Endodermal cell (in vitro differentiated cells): ENCODE measurements at regions not wholly inside any gene's neighbourhood (a gene's known extent, or its start where the extent isn't known, plus 50 kb on each side); places are given as distances from the start of the nearest gene placed in this dataset.

Experiments used
- DNase-seq: peaks from one replicate; pipeline ENCODE4 v3.0.0-alpha.2; 2017
- H3K27ac ChIP-seq: 2 replicates; pipeline ENCODE4 v1.5.1; 2013; ENCODE audit warnings: mild to moderate bottlenecking, low read depth, low read length, moderate library complexity
- H3K27me3 ChIP-seq: 2 replicates; pipeline ENCODE4 v1.6.1; 2013; ENCODE audit warnings: mild to moderate bottlenecking, low read length, moderate library complexity; ENCODE audit not compliant: insufficient read depth, control insufficient read depth, poor library complexity, severe bottlenecking
- H3K36me3 ChIP-seq: 2 replicates; pipeline ENCODE4 v1.7.0; 2013; ENCODE audit warnings: mild to moderate bottlenecking, low read length, moderate library complexity; ENCODE audit not compliant: control insufficient read depth, insufficient read depth
- H3K4me1 ChIP-seq: one replicate; pipeline ENCODE4 v1.7.0; 2013; ENCODE audit warnings: low read length; ENCODE audit not compliant: control insufficient read depth, insufficient read depth
- H3K4me3 ChIP-seq: 2 replicates; pipeline ENCODE4 v1.5.1; 2013; ENCODE audit warnings: mild to moderate bottlenecking, low read length, moderate library complexity
- H3K9ac ChIP-seq: 2 replicates; pipeline ENCODE4 v1.6.1; 2013; ENCODE audit warnings: mild to moderate bottlenecking, low read length, moderate library complexity; ENCODE audit not compliant: poor library complexity, severe bottlenecking; ENCODE audit errors: extremely low read depth
- H3K9me3 ChIP-seq: 2 replicates; pipeline ENCODE4 v1.6.1; 2013; ENCODE audit warnings: mild to moderate bottlenecking, low read length, moderate library complexity; ENCODE audit not compliant: control insufficient read depth
- H3K27ac Mint-ChIP-seq: 2 replicates; pipeline ENCODE4 v1.8.0; 2020; ENCODE audit warnings: mixed read lengths
- H3K27me3 Mint-ChIP-seq: 2 replicates; pipeline ENCODE4 v1.8.0; 2021; ENCODE audit warnings: mild to moderate bottlenecking, mixed read lengths; ENCODE audit not compliant: insufficient read depth
- H3K36me3 Mint-ChIP-seq: 2 replicates; pipeline ENCODE4 v1.8.0; 2020; ENCODE audit warnings: low read depth, mixed read lengths
- H3K4me1 Mint-ChIP-seq: 2 replicates; pipeline ENCODE4 v1.8.0; 2020; ENCODE audit warnings: mixed read lengths
- H3K4me3 Mint-ChIP-seq: 2 replicates; pipeline ENCODE4 v1.8.0; 2020; ENCODE audit warnings: mild to moderate bottlenecking, moderate library complexity, mixed read lengths
- H3K9me3 Mint-ChIP-seq: 2 replicates; pipeline ENCODE4 v1.8.0; 2020; ENCODE audit warnings: mild to moderate bottlenecking, mixed read lengths
- WGBS, 2 experiments: methylation state at CpG; one replicate each; pipeline versions ENCODE4 v1.1.5 to v1.1.7; 2013; ENCODE audit warnings: missing lambda C conversion rate in 2 of 2, mixed read lengths in 1 of 2; ENCODE audit not compliant: insufficient coverage in 1 of 2, insufficient read length in 1 of 2; 5-methylcytosine and 5-hydroxymethylcytosine counted together
- TF ChIP-seq, protein P1 (sequence below): fragments of 200-600 bp; sonication (generic); conservative IDR thresholded peaks from 2 replicates; pipeline ENCODE4 v1.5.0; 2021; ENCODE audit warnings: antibody characterized with exemption, mild to moderate bottlenecking

DNA sequence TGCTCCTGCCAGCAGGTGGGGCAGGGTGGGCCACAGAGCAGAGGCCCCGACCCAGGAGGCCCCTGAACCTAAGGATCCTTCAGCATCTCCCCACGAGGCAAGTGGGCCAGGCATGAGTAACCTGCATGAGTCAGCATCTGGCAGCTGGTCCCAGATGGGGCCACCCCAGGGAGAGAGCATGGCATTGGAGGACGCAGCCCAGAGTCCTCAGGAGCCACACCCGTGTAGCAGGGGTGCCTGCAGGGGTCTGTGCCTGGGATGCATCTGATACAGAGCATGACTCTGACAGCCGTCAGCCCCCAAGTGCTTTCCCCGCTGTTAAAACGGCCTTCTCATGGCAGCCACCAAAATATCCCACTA, 185.6 kb upstream of the SALL3 start:
- H3K27ac Mint-ChIP-seq = no peak overlapping the region
- Histone ChIP-seq H3K36me3 (no peaks in the 10 kb centered on the region), H3K4me1 (no peaks in the 10 kb centered on the region), H3K27ac (no peak overlapping the region), H3K27me3 (no peaks in the 10 kb centered on the region), H3K9ac (no peak overlapping the region), H3K9me3 (no peaks in the 10 kb centered on the region), H3K4me3 (no peak overlapping the region)
- no peak overlapping the region for H3K4me3 Mint-ChIP-seq
- TF ChIP-seq, protein P1, sequence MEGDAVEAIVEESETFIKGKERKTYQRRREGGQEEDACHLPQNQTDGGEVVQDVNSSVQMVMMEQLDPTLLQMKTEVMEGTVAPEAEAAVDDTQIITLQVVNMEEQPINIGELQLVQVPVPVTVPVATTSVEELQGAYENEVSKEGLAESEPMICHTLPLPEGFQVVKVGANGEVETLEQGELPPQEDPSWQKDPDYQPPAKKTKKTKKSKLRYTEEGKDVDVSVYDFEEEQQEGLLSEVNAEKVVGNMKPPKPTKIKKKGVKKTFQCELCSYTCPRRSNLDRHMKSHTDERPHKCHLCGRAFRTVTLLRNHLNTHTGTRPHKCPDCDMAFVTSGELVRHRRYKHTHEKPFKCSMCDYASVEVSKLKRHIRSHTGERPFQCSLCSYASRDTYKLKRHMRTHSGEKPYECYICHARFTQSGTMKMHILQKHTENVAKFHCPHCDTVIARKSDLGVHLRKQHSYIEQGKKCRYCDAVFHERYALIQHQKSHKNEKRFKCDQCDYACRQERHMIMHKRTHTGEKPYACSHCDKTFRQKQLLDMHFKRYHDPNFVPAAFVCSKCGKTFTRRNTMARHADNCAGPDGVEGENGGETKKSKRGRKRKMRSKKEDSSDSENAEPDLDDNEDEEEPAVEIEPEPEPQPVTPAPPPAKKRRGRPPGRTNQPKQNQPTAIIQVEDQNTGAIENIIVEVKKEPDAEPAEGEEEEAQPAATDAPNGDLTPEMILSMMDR = no peak
- no peaks in the 10 kb centered on the region for H3K9me3 Mint-ChIP-seq
- H3K36me3 Mint-ChIP-seq = no peaks in the 10 kb centered on the region
- 90 to 94% methylated on average over 6 to 7 of the region's 7 CpGs for WGBS, 2 experiments
- no peaks in the 10 kb centered on the region for H3K4me1 Mint-ChIP-seq
- no peak for DNase-seq
- no peaks in the 10 kb centered on the region for H3K27me3 Mint-ChIP-seq

DNA sequence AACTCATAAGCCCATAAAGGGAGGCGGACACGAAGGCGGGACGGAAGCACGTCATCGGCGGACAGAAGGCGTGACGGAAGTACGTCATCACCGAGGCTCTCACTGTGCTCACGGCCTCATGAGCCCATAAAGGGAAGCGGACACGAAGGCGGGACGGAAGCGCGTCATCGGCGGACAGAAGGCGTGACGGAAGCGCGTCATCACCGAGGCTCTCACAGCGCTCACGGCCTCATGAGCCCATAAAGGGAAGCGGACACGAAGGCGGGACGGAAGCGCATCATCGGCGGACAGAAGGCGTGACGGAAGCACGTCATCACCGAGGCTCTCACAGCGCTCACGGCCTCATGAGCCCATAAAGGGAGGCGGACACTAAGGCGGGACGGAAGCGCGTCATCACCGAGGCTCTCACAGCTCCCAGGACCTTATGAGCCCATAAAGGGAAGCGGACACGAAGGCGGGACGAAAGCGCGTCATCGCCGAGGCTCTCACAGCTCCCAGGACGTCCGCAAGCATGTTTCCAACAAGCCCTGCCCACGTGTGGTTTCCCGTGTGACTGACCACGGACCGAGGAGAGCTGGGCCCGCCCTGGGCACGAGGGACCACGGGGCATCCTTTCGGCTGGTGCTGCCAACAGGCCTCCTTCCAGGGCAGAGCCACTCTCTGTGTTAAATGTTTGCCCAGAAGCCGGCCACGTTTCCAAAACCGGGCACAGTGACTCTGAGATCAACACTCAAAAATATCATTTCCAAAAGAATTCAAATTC, 182.7 kb upstream of the SALL3 start:
- 93 to 95% methylated on average over 51 to 67 of the region's 67 CpGs for WGBS, 2 experiments
- Histone ChIP-seq H3K4me3 (no peak overlapping the region), H3K36me3 (no peaks in the 10 kb centered on the region), H3K27me3 (no peaks in the 10 kb centered on the region), H3K9ac (no peak overlapping the region), H3K9me3 (no peaks in the 10 kb centered on the region), H3K4me1 (no peaks in the 10 kb centered on the region), H3K27ac (no peak overlapping the region)
- no peak overlapping the region for H3K4me3 Mint-ChIP-seq
- H3K36me3 Mint-ChIP-seq = no peaks in the 10 kb centered on the region
- no peaks in the 10 kb centered on the region for H3K9me3 Mint-ChIP-seq
- TF ChIP-seq, protein P1 = no peak
- H3K27ac Mint-ChIP-seq = no peak overlapping the region
- no peak for DNase-seq
- H3K27me3 Mint-ChIP-seq = no peaks in the 10 kb centered on the region
- H3K4me1 Mint-ChIP-seq = no peaks in the 10 kb centered on the region

DNA sequence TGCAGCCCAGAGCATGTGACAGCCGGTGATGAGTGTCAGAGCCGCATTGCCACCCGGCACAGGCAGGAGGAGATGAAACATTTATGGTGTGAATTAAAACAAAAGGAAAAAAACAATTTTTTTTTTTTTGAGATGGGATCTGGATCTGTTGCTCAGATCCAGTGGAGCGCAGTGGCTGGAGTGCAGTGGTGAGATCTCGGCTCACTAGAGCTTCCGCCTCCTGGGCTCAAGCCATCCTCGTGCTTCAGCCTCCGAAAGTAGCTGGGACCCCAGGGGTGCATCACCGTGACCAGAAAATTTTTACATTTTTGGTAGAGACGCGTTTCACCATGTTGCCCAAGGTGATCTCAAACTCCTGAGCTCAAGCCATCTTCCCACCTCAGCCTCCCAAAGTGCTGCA, 182.1 kb upstream of the SALL3 start:
- no peaks in the 10 kb centered on the region for H3K27me3 ChIP-seq
- no peak for DNase-seq
- no peaks in the 10 kb centered on the region for H3K4me1 Mint-ChIP-seq
- no peaks in the 10 kb centered on the region for H3K36me3 ChIP-seq
- no peak overlapping the region for H3K27ac Mint-ChIP-seq
- H3K27ac ChIP-seq = no peak overlapping the region
- no peaks in the 10 kb centered on the region for H3K4me1 ChIP-seq
- TF ChIP-seq, protein P1 = no peak
- H3K4me3 Mint-ChIP-seq = no peak overlapping the region
- no peak overlapping the region for H3K9ac ChIP-seq
- 92 to 97% methylated on average over 5 to 11 of the region's 11 CpGs for WGBS, 2 experiments
- no peaks in the 10 kb centered on the region for H3K9me3 Mint-ChIP-seq
- H3K9me3 ChIP-seq = no peaks in the 10 kb centered on the region
- no peaks in the 10 kb centered on the region for H3K27me3 Mint-ChIP-seq
- H3K36me3 Mint-ChIP-seq = no peaks in the 10 kb centered on the region
- no peak overlapping the region for H3K4me3 ChIP-seq
